OCI-LY7 (cell line): ENCODE measurements at regions not wholly inside any gene's neighbourhood (a gene's known extent, or its start where the extent isn't known, plus 50 kb on each side); places are given as distances from the start of the nearest gene placed in this dataset.

Experiments used
- EZH2phosphoT487 ChIP-seq: fragments of 200-600 bp; sonication (generic); IDR thresholded peaks from 2 replicates; pipeline ENCODE4 v1.6.1; 2018; ENCODE audit warnings: low read depth, borderline replicate concordance, mild to moderate bottlenecking, mixed run types, antibody characterized with exemption, low read length, moderate library complexity, mixed read lengths
- TF ChIP-seq, protein P1 (sequence below): fragments of 200-600 bp; sonication (generic); conservative IDR thresholded peaks from 2 replicates; pipeline ENCODE4 v1.5.1; 2014; ENCODE audit warnings: mild to moderate bottlenecking, antibody characterized with exemption, low read length, moderate library complexity, mixed read lengths

DNA sequence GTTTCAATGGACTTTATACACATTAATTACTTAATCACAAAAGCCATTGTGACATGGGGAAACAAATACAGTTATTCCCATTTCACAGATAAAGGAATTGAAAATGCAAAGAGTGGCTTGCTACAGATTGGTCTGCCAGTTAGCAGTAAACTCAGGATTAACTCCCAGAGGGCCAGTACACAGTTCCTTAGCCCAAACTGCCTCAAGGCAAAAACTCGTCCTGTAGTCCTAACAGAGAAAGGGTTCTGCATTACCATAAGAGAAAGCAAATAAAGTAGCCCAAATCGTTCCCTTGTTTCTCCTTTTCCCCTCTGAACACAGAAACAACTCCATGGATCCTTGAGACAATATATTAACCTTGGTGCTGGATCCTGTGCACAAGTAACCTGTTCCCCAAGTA is 274.4 kb downstream of the LRIG3 start:
- TF ChIP-seq, protein P1, sequence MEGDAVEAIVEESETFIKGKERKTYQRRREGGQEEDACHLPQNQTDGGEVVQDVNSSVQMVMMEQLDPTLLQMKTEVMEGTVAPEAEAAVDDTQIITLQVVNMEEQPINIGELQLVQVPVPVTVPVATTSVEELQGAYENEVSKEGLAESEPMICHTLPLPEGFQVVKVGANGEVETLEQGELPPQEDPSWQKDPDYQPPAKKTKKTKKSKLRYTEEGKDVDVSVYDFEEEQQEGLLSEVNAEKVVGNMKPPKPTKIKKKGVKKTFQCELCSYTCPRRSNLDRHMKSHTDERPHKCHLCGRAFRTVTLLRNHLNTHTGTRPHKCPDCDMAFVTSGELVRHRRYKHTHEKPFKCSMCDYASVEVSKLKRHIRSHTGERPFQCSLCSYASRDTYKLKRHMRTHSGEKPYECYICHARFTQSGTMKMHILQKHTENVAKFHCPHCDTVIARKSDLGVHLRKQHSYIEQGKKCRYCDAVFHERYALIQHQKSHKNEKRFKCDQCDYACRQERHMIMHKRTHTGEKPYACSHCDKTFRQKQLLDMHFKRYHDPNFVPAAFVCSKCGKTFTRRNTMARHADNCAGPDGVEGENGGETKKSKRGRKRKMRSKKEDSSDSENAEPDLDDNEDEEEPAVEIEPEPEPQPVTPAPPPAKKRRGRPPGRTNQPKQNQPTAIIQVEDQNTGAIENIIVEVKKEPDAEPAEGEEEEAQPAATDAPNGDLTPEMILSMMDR: no peak
- TF ChIP-seq EZH2phosphoT487: no peak
